GM18951 (cell line): ENCODE measurements at regions not wholly inside any gene's neighbourhood (a gene's known extent, or its start where the extent isn't known, plus 50 kb on each side); places are given as distances from the start of the nearest gene placed in this dataset.

Experiments used
- POLR2A ChIP-seq: IDR thresholded peaks from 4 replicates; pipeline ENCODE4 v1.6.1; 2011; ENCODE audit warnings: mild to moderate bottlenecking; ENCODE audit not compliant: insufficient read length, insufficient read depth; ENCODE audit errors: extremely low read depth
- in situ Hi-C: fragments of 300-500 bp; cut with MboI; formaldehyde crosslinking; loops from one replicate; pipeline ENCODE4 v1.12.0; 2022; ENCODE audit warnings: low sequenced_read_pairs, mixed read lengths, inconsistent platforms; ENCODE audit not compliant: unreplicated experiment

GRCh38 chr2:43117521-43118143, 108.8 kb downstream of the ZFP36L2 start:
- TF ChIP-seq POLR2A: no peak
- in situ Hi-C loops: no loop called here

GRCh38 chr2:43116988-43117387, 109.4 kb downstream of the ZFP36L2 start:
- TF ChIP-seq POLR2A: no peak
- in situ Hi-C loops: no loop called here

DNA sequence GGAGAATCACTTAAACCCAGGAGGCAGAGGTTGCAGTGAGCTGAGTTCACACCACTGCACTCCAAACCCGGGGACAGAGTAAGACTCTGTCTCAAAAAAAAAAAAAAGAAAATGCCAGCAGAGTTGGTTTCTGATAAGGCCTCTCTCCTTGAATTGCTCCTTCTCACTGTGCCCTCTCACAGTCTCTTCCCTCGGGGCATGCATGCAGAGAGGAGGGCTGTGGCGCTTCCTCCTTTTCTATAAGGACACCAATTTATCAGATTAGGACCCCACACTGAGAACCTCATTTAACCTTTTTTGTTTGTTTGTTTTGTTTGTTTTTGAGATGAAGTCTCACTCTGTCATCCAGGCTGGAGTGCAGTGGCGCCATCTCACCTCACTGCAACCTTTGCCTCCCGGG, 110.5 kb downstream of the ZFP36L2 start:
- TF ChIP-seq POLR2A: no peak
- in situ Hi-C loops: no loop called here

DNA sequence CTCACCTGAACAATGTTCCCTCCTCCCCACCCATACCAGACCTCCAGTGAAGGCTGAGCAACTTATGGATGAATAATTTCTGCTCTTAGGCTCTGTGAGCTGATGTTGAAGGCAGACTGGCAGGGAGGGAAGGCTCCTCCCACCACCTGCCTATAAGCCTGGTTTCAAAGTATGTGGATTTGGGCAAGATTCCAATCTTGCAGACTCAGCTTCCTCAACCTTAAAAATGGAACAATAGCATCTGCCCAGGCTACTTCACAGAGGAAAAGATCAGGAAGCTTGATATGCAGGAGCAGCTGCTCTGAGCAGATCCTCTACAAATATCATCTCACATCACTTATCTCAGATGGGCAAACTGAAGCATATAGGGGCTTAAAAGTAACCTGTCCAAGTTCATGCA, 112.2 kb downstream of the ZFP36L2 start:
- TF ChIP-seq POLR2A: no peak
- in situ Hi-C loops: no loop called here

- TF ChIP-seq POLR2A: no peak
- in situ Hi-C loops: no loop called here
Measured at GRCh38 chr2:43111788-43112554, 114.4 kb downstream of the ZFP36L2 start.

DNA sequence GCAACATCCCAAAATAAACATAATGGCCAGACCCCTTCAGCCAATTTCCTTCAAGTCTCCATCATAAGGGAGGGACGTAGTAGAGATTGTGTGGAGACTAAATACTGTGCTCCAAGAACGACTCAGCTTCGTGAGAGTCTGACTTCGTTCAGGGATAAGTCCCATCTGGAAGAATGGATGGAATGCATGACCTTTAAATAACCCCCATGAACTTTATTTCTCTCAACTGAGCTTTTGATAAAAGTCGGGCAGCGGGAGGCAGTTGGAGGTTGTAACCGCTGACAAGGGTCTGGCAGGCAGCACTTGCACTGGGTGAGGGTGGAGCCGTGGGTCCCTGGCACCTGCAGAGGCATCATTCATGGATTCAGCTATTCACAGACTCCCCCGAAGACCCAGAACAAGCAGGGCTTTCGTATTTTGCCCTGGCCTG, 115.9 kb downstream of the ZFP36L2 start:
- TF ChIP-seq POLR2A: no peak
- in situ Hi-C loops: no loop called here

DNA sequence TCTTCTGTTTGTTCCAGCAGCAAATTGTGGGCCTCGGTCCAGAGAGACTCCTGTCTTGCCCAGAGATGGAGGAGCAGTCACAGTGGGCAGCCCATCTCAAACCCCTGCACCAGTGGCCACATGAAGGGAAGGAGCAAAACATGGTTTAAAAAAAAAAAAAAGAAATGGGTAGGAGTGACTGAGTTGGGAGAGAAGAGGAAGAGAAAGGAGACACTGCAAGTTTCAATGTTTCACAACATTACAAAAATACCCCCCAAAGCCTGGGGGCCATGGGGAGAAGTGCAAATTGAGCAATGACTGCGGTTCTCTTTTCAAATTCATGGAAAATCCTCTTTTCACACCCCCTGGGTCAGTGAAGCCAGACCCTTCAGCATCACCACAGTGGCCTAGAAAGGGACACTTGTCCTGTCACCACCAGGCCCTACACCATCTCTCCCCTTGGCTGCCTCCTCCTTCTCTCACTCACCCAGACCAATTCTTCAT, 117.1 kb downstream of the ZFP36L2 start:
- TF ChIP-seq POLR2A: no peak
- in situ Hi-C loops: no loop called here

- TF ChIP-seq POLR2A: no peak
- in situ Hi-C loops: no loop called here
Measured at GRCh38 chr2:43107679-43108078, 118.7 kb downstream of the ZFP36L2 start.

DNA sequence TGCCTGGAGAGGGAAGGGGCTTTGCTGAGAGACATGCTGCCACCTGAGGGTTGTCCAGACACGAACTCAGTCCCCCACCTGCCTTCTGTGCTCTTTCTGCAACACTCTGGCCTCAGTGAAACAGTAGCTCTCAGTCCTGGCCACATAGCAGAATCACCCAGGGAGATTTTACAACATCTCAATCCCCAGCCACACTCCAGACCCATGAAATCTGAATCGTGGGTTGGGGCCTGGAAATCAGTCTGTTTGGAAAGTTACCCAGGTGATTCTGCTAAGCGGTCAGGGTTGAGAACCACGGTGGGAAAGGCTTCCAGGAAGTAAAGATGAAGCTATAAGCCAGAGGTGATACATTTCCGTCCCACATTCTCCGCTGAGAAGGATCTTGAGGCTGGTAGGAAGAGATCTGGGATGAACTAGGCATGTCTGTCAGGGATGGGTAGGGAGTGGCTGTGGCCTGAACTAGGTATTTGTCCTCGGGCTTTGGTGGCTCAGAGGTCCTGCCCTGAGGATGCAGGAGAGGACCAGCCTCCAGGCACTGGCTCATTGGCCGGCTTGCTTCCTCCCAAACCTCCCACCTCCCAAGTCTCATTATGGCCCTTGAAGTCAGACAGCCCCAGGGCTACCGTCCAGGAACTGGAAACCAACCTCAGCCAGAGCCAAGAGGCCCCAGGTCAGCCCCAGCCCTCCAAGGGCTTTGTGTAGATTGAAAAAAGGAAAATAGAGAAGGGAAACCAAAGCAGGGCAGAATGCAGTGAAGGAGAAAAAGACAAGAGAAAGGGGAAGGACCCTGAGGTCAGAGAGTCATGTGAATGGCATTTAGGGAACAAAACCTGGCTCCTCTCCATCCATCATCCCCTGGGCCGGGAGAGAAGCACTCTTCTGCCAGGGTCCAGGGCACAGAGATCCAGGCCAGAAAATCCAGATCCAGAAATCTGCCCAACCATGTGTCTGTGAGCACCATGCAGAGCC, 119.6 kb downstream of the ZFP36L2 start:
- no peak for TF ChIP-seq POLR2A
- in situ Hi-C loops: no loop called here

GRCh38 chr2:43105586-43106558, 120.5 kb downstream of the ZFP36L2 start:
- in situ Hi-C loops: no loop called here
- TF ChIP-seq POLR2A: no peak

- no peak for TF ChIP-seq POLR2A
- in situ Hi-C loops: no loop called here
Measured at GRCh38 chr2:43104763-43105162, 121.6 kb downstream of the ZFP36L2 start.

- in situ Hi-C loops: no loop called here
Measured at GRCh38 chr2:43104106-43104505, 122.3 kb downstream of the ZFP36L2 start.

More at GRCh38 chr2:43104106-43104505, 122.3 kb downstream of the ZFP36L2 start:
- no peak for TF ChIP-seq POLR2A
